GM12872 (cell line): ENCODE measurements at regions not wholly inside any gene's neighbourhood (a gene's known extent, or its start where the extent isn't known, plus 50 kb on each side); places are given as distances from the start of the nearest gene placed in this dataset.

Experiments
- TF ChIP-seq, protein P1 (sequence below): IDR thresholded peaks from 3 replicates; pipeline ENCODE4 v1.5.1; 2011; ENCODE audit warnings: low read depth, mild to moderate bottlenecking, low read length, moderate library complexity; ENCODE audit not compliant: insufficient read depth

- TF ChIP-seq, protein P1, sequence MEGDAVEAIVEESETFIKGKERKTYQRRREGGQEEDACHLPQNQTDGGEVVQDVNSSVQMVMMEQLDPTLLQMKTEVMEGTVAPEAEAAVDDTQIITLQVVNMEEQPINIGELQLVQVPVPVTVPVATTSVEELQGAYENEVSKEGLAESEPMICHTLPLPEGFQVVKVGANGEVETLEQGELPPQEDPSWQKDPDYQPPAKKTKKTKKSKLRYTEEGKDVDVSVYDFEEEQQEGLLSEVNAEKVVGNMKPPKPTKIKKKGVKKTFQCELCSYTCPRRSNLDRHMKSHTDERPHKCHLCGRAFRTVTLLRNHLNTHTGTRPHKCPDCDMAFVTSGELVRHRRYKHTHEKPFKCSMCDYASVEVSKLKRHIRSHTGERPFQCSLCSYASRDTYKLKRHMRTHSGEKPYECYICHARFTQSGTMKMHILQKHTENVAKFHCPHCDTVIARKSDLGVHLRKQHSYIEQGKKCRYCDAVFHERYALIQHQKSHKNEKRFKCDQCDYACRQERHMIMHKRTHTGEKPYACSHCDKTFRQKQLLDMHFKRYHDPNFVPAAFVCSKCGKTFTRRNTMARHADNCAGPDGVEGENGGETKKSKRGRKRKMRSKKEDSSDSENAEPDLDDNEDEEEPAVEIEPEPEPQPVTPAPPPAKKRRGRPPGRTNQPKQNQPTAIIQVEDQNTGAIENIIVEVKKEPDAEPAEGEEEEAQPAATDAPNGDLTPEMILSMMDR: no peak
Measured at GRCh38 chr1:81156887-81157286, 643.8 kb upstream of the ADGRL2 start.

- TF ChIP-seq, protein P1: no peak
Measured at GRCh38 chr1:81155131-81155530, 645.6 kb upstream of the ADGRL2 start.

- TF ChIP-seq, protein P1: no peak
Measured at GRCh38 chr1:81151206-81151605, 649.5 kb upstream of the ADGRL2 start.

GRCh38 chr1:81149649-81150325 is 650.9 kb upstream of the ADGRL2 start:
- TF ChIP-seq, protein P1: no peak

DNA sequence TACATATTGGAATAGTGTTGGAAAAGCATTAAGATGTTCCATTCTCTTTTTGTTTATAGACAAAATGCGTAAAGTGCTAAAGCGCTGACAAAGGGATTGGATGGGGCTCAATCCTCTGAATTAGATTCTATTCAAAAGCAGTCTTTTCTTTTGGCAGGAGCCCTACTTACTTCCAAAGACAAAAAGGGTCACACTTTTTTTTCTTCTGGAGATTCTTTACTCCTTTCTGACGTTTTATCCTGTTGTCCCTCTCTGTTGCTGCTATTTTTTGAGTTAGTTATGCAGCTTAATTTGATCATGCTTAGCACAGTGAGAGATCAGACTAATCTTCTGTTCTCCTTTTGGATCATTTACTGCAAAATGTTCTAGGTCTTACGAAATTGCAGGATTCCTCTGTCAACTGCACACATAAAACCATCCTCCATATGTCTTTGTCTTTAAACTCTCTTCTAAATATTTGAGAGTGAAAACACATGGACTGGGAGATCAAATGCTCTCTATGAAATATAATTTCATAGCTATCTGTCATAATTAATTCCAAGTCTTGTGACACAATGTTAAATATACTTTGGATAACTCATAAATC is 656.4 kb upstream of the ADGRL2 start:
- TF ChIP-seq, protein P1: no peak

GRCh38 chr1:81142099-81142826 is 658.5 kb upstream of the ADGRL2 start:
- TF ChIP-seq, protein P1: no peak

GRCh38 chr1:81135524-81135923 is 665.2 kb upstream of the ADGRL2 start:
- TF ChIP-seq, protein P1: no peak
